HCT116 (cell line): ENCODE measurements at regions not wholly inside any gene's neighbourhood (a gene's known extent, or its start where the extent isn't known, plus 50 kb on each side); places are given as distances from the start of the nearest gene placed in this dataset.

ENCODE experiments used
- CTCF ChIP-seq, 3 experiments: fragments of 200-600 bp in 1 of 3; sonication (generic) in 1 of 3; IDR thresholded peaks in 2 of 3; conservative IDR thresholded peaks in 1 of 3; 2 replicates each; pipeline ENCODE4 v1.5.1; 2012 to 2017; ENCODE audit warnings: low read depth in 2 of 3, low read length in 2 of 3, antibody characterized with exemption in 1 of 3, borderline replicate concordance in 1 of 3, control low read depth in 1 of 3, mild to moderate bottlenecking in 1 of 3, mixed read lengths in 1 of 3, mixed run types in 1 of 3, moderate library complexity in 1 of 3; ENCODE audit not compliant: insufficient read depth in 1 of 3
- MAX ChIP-seq: IDR thresholded peaks from 2 replicates; pipeline ENCODE4 v1.6.1; 2012
- POLR2AphosphoS5 ChIP-seq: IDR thresholded peaks from 2 replicates; pipeline ENCODE4 v1.6.1; 2011; ENCODE audit warnings: mild to moderate bottlenecking, low read depth, low read length, moderate library complexity
- YY1 ChIP-seq: IDR thresholded peaks from 2 replicates; pipeline ENCODE4 v1.6.1; 2011; ENCODE audit warnings: low read length, low read depth, moderate library complexity, mild to moderate bottlenecking; ENCODE audit not compliant: insufficient replicate concordance; ENCODE audit errors: extremely low read depth

GRCh38 chr11:82233201-82233600, 500.5 kb downstream of the FAM181B start:
- TF ChIP-seq CTCF (IDR thresholded peaks at IDR 0.05 in 2 of 3, conservative IDR thresholded peaks at IDR 0.05 in 1 of 3; ENCODE audit: borderline replicate concordance in 1 of 3, insufficient read depth in 1 of 3, low read depth in 2 of 3, low read length in 2 of 3) (no peak), MAX (no peak), YY1 (no peak), POLR2AphosphoS5 (no peak)
